MCF 10A (cell line): ENCODE measurements at regions not wholly inside any gene's neighbourhood (a gene's known extent, or its start where the extent isn't known, plus 50 kb on each side); places are given as distances from the start of the nearest gene placed in this dataset.

Source experiments
- BruUV-seq: library from RNA; stranded (reverse); fragments of 400-500 nt; replicated peaks from 2 replicates; lab custom pipeline; 2021; lab: Mats Ljungman, UMichigan
- CTCF ChIA-PET: fragments of 300-600 bp; sonication (Branson Sonifier 250); formaldehyde crosslinking; extraction: SDS; loops from one replicate; lab custom pipeline; 2021; ENCODE audit warnings: antibody characterized with exemption, inconsistent platforms; lab: Yijun Ruan, JAX
- POLR2A ChIA-PET: fragments of 300-600, 350-650 bp; sonication (Branson Sonifier 250); formaldehyde crosslinking; extraction: SDS; loops from one replicate; lab custom pipeline; 2020; ENCODE audit warnings: antibody characterized with exemption, inconsistent platforms; lab: Yijun Ruan, JAX
- DNase-seq: peaks from one replicate; pipeline ENCODE4 v3.0.0-alpha.2; 2018; ENCODE audit not compliant: unreplicated experiment
- H3K27ac Mint-ChIP-seq: one replicate; pipeline ENCODE4 v1.8.0; 2022; ENCODE audit warnings: mild to moderate bottlenecking, low read depth, mixed read lengths; ENCODE audit not compliant: unreplicated experiment
- H3K27me3 Mint-ChIP-seq: one replicate; pipeline ENCODE4 v1.8.0; 2022; ENCODE audit warnings: mixed read lengths; ENCODE audit not compliant: insufficient read depth, unreplicated experiment
- H3K36me3 Mint-ChIP-seq: one replicate; pipeline ENCODE4 v1.8.0; 2022; ENCODE audit warnings: mild to moderate bottlenecking, moderate library complexity, mixed read lengths; ENCODE audit not compliant: insufficient read depth, unreplicated experiment
- H3K4me1 Mint-ChIP-seq: one replicate; pipeline ENCODE4 v1.8.0; 2022; ENCODE audit warnings: mixed read lengths; ENCODE audit not compliant: insufficient read depth, unreplicated experiment
- H3K4me3 Mint-ChIP-seq: one replicate; pipeline ENCODE4 v1.8.0; 2022; ENCODE audit warnings: mild to moderate bottlenecking, moderate library complexity, mixed read lengths; ENCODE audit not compliant: unreplicated experiment
- H3K9me3 Mint-ChIP-seq: one replicate; pipeline ENCODE4 v1.8.0; 2022; ENCODE audit warnings: mixed read lengths; ENCODE audit not compliant: unreplicated experiment
- intact Hi-C: fragments of 100-400 bp; cut with micrococcal nuclease; formaldehyde crosslinking; loops from 2 replicates; pipeline ENCODE4 v1.14.1; 2022
- TF ChIP-seq, protein P1 (sequence below): fragments of 200-600 bp; IDR thresholded peaks from one replicate; pipeline ENCODE4 v1.8.0; 2022; ENCODE audit warnings: antibody characterized with exemption, mild to moderate bottlenecking; ENCODE audit not compliant: unreplicated experiment

DNA sequence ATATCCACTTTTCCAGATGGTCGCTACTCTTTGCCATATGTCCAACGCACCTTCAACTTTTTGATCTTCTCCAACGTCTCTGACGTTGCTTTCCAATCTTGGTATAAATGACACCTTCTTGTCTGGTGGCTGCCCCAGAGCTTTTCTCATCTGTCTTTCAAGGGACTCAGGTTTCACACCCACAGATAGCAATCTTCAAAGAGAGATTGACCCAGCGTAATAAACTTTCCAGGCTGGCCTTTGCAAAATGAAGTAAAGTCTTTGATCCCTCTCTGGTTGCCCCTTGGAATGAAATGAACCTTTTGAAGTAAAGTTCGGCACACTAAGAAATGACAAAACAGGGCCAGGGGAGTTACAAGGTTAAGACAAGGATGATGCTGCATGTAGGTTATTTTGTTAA lies 138.4 kb upstream of the BDNF start:
- DNase-seq = no peak
- TF ChIP-seq, protein P1, sequence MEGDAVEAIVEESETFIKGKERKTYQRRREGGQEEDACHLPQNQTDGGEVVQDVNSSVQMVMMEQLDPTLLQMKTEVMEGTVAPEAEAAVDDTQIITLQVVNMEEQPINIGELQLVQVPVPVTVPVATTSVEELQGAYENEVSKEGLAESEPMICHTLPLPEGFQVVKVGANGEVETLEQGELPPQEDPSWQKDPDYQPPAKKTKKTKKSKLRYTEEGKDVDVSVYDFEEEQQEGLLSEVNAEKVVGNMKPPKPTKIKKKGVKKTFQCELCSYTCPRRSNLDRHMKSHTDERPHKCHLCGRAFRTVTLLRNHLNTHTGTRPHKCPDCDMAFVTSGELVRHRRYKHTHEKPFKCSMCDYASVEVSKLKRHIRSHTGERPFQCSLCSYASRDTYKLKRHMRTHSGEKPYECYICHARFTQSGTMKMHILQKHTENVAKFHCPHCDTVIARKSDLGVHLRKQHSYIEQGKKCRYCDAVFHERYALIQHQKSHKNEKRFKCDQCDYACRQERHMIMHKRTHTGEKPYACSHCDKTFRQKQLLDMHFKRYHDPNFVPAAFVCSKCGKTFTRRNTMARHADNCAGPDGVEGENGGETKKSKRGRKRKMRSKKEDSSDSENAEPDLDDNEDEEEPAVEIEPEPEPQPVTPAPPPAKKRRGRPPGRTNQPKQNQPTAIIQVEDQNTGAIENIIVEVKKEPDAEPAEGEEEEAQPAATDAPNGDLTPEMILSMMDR = no peak
- Mint-ChIP-seq H3K4me1 (peaks cover 7% of the 10 kb centered on the region), H3K27ac (no peak overlapping the region), H3K27me3 (no peaks in the 10 kb centered on the region), H3K36me3 (no peaks in the 10 kb centered on the region), H3K9me3 (no peaks in the 10 kb centered on the region), H3K4me3 (no peak overlapping the region)
- ChIA-PET POLR2A (interaction anchor here (0.7 to 2.5 kb wide), 3 partner anchors 120 to 292 kb away, joined by 3 to 10 read pairs (median 3); partner anchors contain the start of gene KIF18A), CTCF (interaction anchor here (0.6 to 2.7 kb wide), 22 partner anchors 9 to 1491 kb away, joined by 3 to 14 read pairs (median 6); partner anchors contain the start of gene KIF18A)
- intact Hi-C loops = loop anchor here (2.0 to 10.0 kb wide), 4 partner anchors 124 to 1496 kb away; partner anchors contain the start of genes KIF18A and METTL15
- BruUV-seq = no TSS peak

DNA sequence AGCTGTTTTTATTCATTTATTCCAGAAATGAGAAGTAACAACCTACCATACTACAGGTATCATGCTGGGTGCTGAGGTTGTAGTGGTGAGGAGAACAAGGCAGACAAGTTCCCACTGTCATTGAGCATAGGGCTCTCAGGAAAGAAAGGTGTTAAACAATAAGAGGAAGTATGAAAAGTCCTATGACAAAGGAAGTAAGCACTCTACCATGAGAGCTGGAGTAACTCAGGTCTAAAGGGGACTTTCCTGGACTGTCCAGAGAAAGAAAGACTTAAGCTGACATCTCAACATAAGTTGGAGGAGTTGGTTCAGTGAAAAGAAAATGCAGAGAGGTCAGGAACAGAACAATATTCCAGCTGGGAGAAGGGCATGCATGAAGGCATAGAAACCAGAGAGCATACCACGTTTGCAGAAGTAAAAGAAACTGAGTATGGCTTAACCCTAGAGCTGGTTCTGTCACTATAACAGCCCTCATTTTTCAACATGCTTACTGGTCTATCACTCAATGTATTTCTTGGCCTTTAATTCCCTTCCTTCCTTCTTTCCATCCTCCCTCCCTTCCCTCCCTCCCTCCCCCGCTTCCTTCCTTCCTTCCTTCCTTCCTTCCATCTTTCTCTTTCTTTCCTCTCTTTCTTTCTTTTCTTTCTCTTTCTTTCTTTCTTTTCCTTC lies 137.8 kb upstream of the BDNF start:
- no peak overlapping the region for H3K27ac Mint-ChIP-seq
- BruUV-seq = no TSS peak
- no peaks in the 10 kb centered on the region for H3K27me3 Mint-ChIP-seq
- intact Hi-C loops = loop anchor here (2.0 to 10.0 kb wide), 4 partner anchors 123 to 1497 kb away; partner anchors contain the start of genes KIF18A and METTL15
- ChIA-PET CTCF (interaction anchor here (0.7 to 2.7 kb wide), 9 partner anchors 12 to 1492 kb away, joined by 3 to 11 read pairs (median 6); partner anchors contain the start of gene KIF18A), POLR2A (interaction anchor here (2.5 kb wide), 1 partner anchor 270 kb away, joined by 10 read pairs; the partner anchor contains the start of gene KIF18A)
- no peaks in the 10 kb centered on the region for H3K9me3 Mint-ChIP-seq
- TF ChIP-seq, protein P1 = no peak
- peaks cover 7% of the 10 kb centered on the region for H3K4me1 Mint-ChIP-seq
- DNase-seq = no peak
- H3K4me3 Mint-ChIP-seq = no peak overlapping the region
- H3K36me3 Mint-ChIP-seq = no peaks in the 10 kb centered on the region

DNA sequence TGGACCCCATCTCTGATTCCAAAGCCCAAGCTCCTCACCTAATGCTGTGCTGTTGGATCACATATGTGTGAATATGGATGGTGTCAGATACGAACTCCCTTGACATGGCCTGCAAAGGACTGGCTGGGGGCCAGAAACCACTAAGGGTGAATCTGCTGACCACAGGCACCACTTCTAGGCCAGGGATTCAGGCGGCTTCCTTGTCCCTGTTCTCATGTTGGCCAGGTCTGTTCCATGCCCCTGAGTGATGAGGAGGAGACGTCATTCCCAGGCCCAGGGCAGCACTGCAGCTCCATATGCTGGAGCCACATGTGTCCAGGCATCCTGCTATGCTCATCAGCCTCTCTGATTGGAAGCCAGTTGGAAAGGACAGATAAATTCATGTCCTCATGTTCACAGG lies 130.0 kb upstream of the BDNF start:
- H3K27ac Mint-ChIP-seq = no peak overlapping the region
- no peak overlapping the region for H3K4me3 Mint-ChIP-seq
- BruUV-seq = no TSS peak
- ChIA-PET CTCF (interaction anchor here (0.5 to 2.4 kb wide), 2 partner anchors 9 to 29 kb away, joined by 3 to 6 read pairs; no protein-coding TSS in a partner anchor), POLR2A (no interaction called here)
- no peaks in the 10 kb centered on the region for H3K4me1 Mint-ChIP-seq
- intact Hi-C loops = loop anchor here (10.0 kb wide), 2 partner anchors 115 to 1505 kb away; no protein-coding TSS in a partner anchor
- H3K36me3 Mint-ChIP-seq = no peaks in the 10 kb centered on the region
- TF ChIP-seq, protein P1 = no peak
- H3K27me3 Mint-ChIP-seq = no peaks in the 10 kb centered on the region
- DNase-seq = no peak
- H3K9me3 Mint-ChIP-seq = no peaks in the 10 kb centered on the region

DNA sequence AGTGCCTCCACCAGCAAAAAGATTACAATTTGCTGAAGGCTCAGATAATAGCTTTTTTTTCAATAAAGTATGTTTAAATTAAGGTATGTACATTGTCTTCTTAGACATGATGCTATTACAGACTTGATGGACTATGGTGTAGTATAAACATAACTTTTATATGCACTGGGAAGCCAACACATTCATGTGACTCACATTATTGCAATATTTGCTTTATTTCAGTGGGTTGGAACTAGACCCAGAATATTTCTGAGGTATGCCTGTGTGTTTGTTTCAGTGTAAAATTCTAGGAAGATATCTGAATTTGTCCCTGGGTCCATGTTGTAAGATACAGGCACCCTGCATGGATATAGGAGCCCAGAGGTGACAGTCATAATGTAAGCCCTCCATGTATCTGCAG lies 120.0 kb upstream of the BDNF start:
- ChIA-PET CTCF (interaction anchor here (0.9 kb wide), 1 partner anchor 10 kb away, joined by 4 read pairs; no protein-coding TSS in a partner anchor), POLR2A (interaction anchor here (0.6 kb wide), 2 partner anchors 99 to 296 kb away, joined by 3 to 4 read pairs; no protein-coding TSS in a partner anchor)
- Mint-ChIP-seq H3K9me3 (no peaks in the 10 kb centered on the region), H3K4me1 (no peaks in the 10 kb centered on the region), H3K4me3 (no peak overlapping the region), H3K27ac (no peak overlapping the region), H3K36me3 (no peaks in the 10 kb centered on the region), H3K27me3 (no peaks in the 10 kb centered on the region)
- TF ChIP-seq, protein P1 = no peak
- no TSS peak for BruUV-seq
- no peak for DNase-seq
- intact Hi-C loops = no loop called here
